Uterus (tissue), 2 donors: ENCODE measurements at regions not wholly inside any gene's neighbourhood (a gene's known extent, or its start where the extent isn't known, plus 50 kb on each side); places are given as distances from the start of the nearest gene placed in this dataset.
"Not testable (repeated sequence)": the region's sequence is repeated elsewhere in the genome, so short reads cannot be mapped to it uniquely, and the experiment has no call there.

ENCODE experiments used
- POLR2A ChIP-seq, 2 donors: fragments of 450-650 bp; IDR thresholded peaks; one replicate each; pipeline ENCODE4 v1.6.1; 2016; ENCODE audit warnings: antibody characterized with exemption in 2 of 2, mild to moderate bottlenecking in 1 of 2, moderate library complexity in 1 of 2
- TF ChIP-seq, protein P1 (sequence below), 4 experiments: fragments of 200-600 bp in 2 of 4; fragments of 450-650 bp in 2 of 4; sonication (generic) in 2 of 4; IDR thresholded peaks; one replicate each; pipeline ENCODE4 v1.5.1; 2016 to 2019; ENCODE audit warnings: antibody characterized with exemption in 4 of 4, mild to moderate bottlenecking in 2 of 4, moderate library complexity in 1 of 4

GRCh38 chr5:177900066-177900465 lies 96.0 kb downstream of the PROP1 start:
- TF ChIP-seq, protein P1, sequence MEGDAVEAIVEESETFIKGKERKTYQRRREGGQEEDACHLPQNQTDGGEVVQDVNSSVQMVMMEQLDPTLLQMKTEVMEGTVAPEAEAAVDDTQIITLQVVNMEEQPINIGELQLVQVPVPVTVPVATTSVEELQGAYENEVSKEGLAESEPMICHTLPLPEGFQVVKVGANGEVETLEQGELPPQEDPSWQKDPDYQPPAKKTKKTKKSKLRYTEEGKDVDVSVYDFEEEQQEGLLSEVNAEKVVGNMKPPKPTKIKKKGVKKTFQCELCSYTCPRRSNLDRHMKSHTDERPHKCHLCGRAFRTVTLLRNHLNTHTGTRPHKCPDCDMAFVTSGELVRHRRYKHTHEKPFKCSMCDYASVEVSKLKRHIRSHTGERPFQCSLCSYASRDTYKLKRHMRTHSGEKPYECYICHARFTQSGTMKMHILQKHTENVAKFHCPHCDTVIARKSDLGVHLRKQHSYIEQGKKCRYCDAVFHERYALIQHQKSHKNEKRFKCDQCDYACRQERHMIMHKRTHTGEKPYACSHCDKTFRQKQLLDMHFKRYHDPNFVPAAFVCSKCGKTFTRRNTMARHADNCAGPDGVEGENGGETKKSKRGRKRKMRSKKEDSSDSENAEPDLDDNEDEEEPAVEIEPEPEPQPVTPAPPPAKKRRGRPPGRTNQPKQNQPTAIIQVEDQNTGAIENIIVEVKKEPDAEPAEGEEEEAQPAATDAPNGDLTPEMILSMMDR (IDR thresholded peaks at IDR 0.05), result not testable (repeated sequence)
- TF ChIP-seq POLR2A (IDR thresholded peaks at IDR 0.05), result not testable (repeated sequence)
